Trophoblast cell (in vitro differentiated cells and primary cell): ENCODE measurements at regions not wholly inside any gene's neighbourhood (a gene's known extent, or its start where the extent isn't known, plus 50 kb on each side); places are given as distances from the start of the nearest gene placed in this dataset.

Experiments used
- DNase-seq, 2 donors: peaks; one replicate each; pipeline ENCODE4 v3.0.0-alpha.2; 2016
- H2AFZ ChIP-seq: 2 replicates; pipeline ENCODE4 v1.6.1; 2013; ENCODE audit warnings: low read length, moderate library complexity, mild to moderate bottlenecking; ENCODE audit not compliant: insufficient read depth, poor library complexity
- H2AK5ac ChIP-seq: 2 replicates; pipeline ENCODE4 v1.6.1; 2013; ENCODE audit warnings: mild to moderate bottlenecking, low read length
- H2BK120ac ChIP-seq: 2 replicates; pipeline ENCODE4 v1.6.1; 2013; ENCODE audit warnings: low read length, mild to moderate bottlenecking, moderate library complexity; ENCODE audit not compliant: insufficient read depth, poor library complexity
- H2BK12ac ChIP-seq: 2 replicates; pipeline ENCODE4 v1.6.1; 2013; ENCODE audit warnings: mild to moderate bottlenecking, low read length, moderate library complexity
- H2BK5ac ChIP-seq: 2 replicates; pipeline ENCODE4 v1.6.1; 2013; ENCODE audit warnings: low read length, low read depth, moderate library complexity, mild to moderate bottlenecking; ENCODE audit not compliant: poor library complexity
- H3K14ac ChIP-seq: 2 replicates; pipeline ENCODE4 v1.6.1; 2013; ENCODE audit warnings: mild to moderate bottlenecking, low read length
- H3K18ac ChIP-seq: 2 replicates; pipeline ENCODE4 v1.6.1; 2013; ENCODE audit warnings: mild to moderate bottlenecking, low read length
- H3K23ac ChIP-seq: 2 replicates; pipeline ENCODE4 v1.6.1; 2013; ENCODE audit warnings: low read length
- H3K27ac ChIP-seq: 2 replicates; pipeline ENCODE4 v1.5.1; 2013; ENCODE audit warnings: low read depth, mild to moderate bottlenecking, inconsistent platforms, low read length, moderate library complexity
- H3K27me3 ChIP-seq: 2 replicates; pipeline ENCODE4 v1.6.1; 2013; ENCODE audit warnings: inconsistent platforms, mild to moderate bottlenecking, low read length, moderate library complexity; ENCODE audit not compliant: insufficient read depth
- H3K36me3 ChIP-seq, 2 experiments: 1 replicate in 1 of 2; 2 replicates in 1 of 2; pipeline ENCODE4 v1.6.1; 2013; ENCODE audit warnings: low read length in 2 of 2, mild to moderate bottlenecking in 2 of 2, moderate library complexity in 1 of 2; ENCODE audit not compliant: insufficient read depth in 2 of 2, control insufficient read depth in 1 of 2
- H3K4ac ChIP-seq: 2 replicates; pipeline ENCODE4 v1.6.1; 2013; ENCODE audit warnings: low read depth, mild to moderate bottlenecking, low read length, moderate library complexity
- H3K4me1 ChIP-seq, 2 experiments: 1 replicate in 1 of 2; 2 replicates in 1 of 2; pipeline ENCODE4 v1.6.1; 2013; ENCODE audit warnings: low read length in 2 of 2, mild to moderate bottlenecking in 2 of 2, moderate library complexity in 1 of 2; ENCODE audit not compliant: insufficient read depth in 2 of 2, control insufficient read depth in 1 of 2
- H3K4me2 ChIP-seq: 2 replicates; pipeline ENCODE4 v1.6.1; 2013; ENCODE audit warnings: inconsistent platforms, mild to moderate bottlenecking, low read length, moderate library complexity
- H3K4me3 ChIP-seq: 2 replicates; pipeline ENCODE4 v1.5.1; 2013; ENCODE audit warnings: mild to moderate bottlenecking, low read depth, low read length, inconsistent platforms
- H3K79me1 ChIP-seq: one replicate; pipeline ENCODE4 v1.6.1; 2013; ENCODE audit warnings: low read length
- H3K79me2 ChIP-seq: 2 replicates; pipeline ENCODE4 v1.6.1; 2013; ENCODE audit warnings: low read length, mild to moderate bottlenecking; ENCODE audit not compliant: control insufficient read depth, insufficient read depth, poor library complexity
- H3K9ac ChIP-seq: 2 replicates; pipeline ENCODE4 v1.6.1; 2013; ENCODE audit warnings: mild to moderate bottlenecking, low read length
- H3K9me3 ChIP-seq: 2 replicates; pipeline ENCODE4 v1.6.1; 2013; ENCODE audit warnings: low read depth, mild to moderate bottlenecking, control low read depth, inconsistent platforms, low read length; ENCODE audit not compliant: insufficient read depth
- H4K12ac ChIP-seq: 2 replicates; pipeline ENCODE4 v1.6.1; 2013; ENCODE audit warnings: low read depth, mild to moderate bottlenecking, low read length, moderate library complexity
- H4K8ac ChIP-seq: 2 replicates; pipeline ENCODE4 v1.6.1; 2013; ENCODE audit warnings: low read depth, mild to moderate bottlenecking, low read length, moderate library complexity
- H4K91ac ChIP-seq: one replicate; pipeline ENCODE4 v1.6.1; 2013; ENCODE audit warnings: low read depth, mild to moderate bottlenecking, low read length, moderate library complexity
- WGBS: extraction: QIAGEN DNeasy Blood & Tissue Kit; methylation state at CpG from one replicate; pipeline ENCODE4 v1.1.7; 2013; ENCODE audit warnings: missing lambda C conversion rate; ENCODE audit not compliant: insufficient read length, insufficient coverage; ENCODE audit errors: extremely low coverage; 5-methylcytosine and 5-hydroxymethylcytosine counted together

- no CpG with 5 or more reads among the region's 4 CpGs for WGBS
- no peak overlapping the region for H3K9ac ChIP-seq
Measured at GRCh38 chr1:109850827-109851226, 59.8 kb upstream of the CSF1 start.

GRCh38 chr1:109850194-109850593, 60.5 kb upstream of the CSF1 start:
- Histone ChIP-seq H2BK12ac (no peak overlapping the region), H3K27ac (no peak overlapping the region), H3K27me3 (no peaks in the 10 kb centered on the region), H3K4me1 (no peaks in the 10 kb centered on the region), H3K9me3 (no peaks in the 10 kb centered on the region), H3K9ac (no peak overlapping the region), H2BK120ac (no peak overlapping the region), H3K23ac (no peak overlapping the region), H3K4me2 (no peak overlapping the region), H3K79me2 (no peaks in the 10 kb centered on the region), H3K4ac (no peak overlapping the region), H3K4me3 (no peak overlapping the region), H3K14ac (no peak overlapping the region), H4K8ac (no peak overlapping the region), H3K79me1 (no peaks in the 10 kb centered on the region), H4K91ac (no peak overlapping the region), H2AFZ (no peak overlapping the region), H4K12ac (no peak overlapping the region), H3K36me3 (no peaks in the 10 kb centered on the region), H3K18ac (no peak overlapping the region), H2AK5ac (no peak overlapping the region), H2BK5ac (no peak overlapping the region)
- no CpG with 5 or more reads among the region's 4 CpGs for WGBS
- no peak for DNase-seq

More at GRCh38 chr1:109850827-109851226, 59.8 kb upstream of the CSF1 start:
- H3K9me3 ChIP-seq, result no peaks in the 10 kb centered on the region
- H3K27ac ChIP-seq, result no peak overlapping the region
- H3K23ac ChIP-seq, result no peak overlapping the region
- no peak overlapping the region for H3K4me3 ChIP-seq
- H4K91ac ChIP-seq, result no peak overlapping the region
- H3K18ac ChIP-seq, result no peak overlapping the region
- no peaks in the 10 kb centered on the region for H3K79me1 ChIP-seq
- no peaks in the 10 kb centered on the region for H3K79me2 ChIP-seq
- no peak for DNase-seq
- H3K14ac ChIP-seq, result no peak overlapping the region
- H2BK5ac ChIP-seq, result no peak overlapping the region
- no peak overlapping the region for H2AK5ac ChIP-seq
- no peaks in the 10 kb centered on the region for H3K27me3 ChIP-seq
- H3K36me3 ChIP-seq, result no peaks in the 10 kb centered on the region
- H2BK12ac ChIP-seq, result no peak overlapping the region
- no peak overlapping the region for H2BK120ac ChIP-seq
- H3K4ac ChIP-seq, result no peak overlapping the region
- no peak overlapping the region for H4K12ac ChIP-seq
- no peak overlapping the region for H4K8ac ChIP-seq
- no peaks in the 10 kb centered on the region for H3K4me1 ChIP-seq
- no peak overlapping the region for H2AFZ ChIP-seq
- H3K4me2 ChIP-seq, result no peak overlapping the region

- Histone ChIP-seq H3K9me3 (peaks cover 1% of the 10 kb centered on the region), H3K4ac (no peak overlapping the region), H3K27me3 (no peaks in the 10 kb centered on the region), H3K79me2 (no peaks in the 10 kb centered on the region), H4K12ac (no peak overlapping the region), H3K4me3 (no peak overlapping the region), H3K79me1 (no peaks in the 10 kb centered on the region), H2BK120ac (no peak overlapping the region), H4K91ac (no peak overlapping the region), H4K8ac (no peak overlapping the region), H2AK5ac (no peak overlapping the region), H2BK12ac (no peak overlapping the region), H3K27ac (no peak overlapping the region), H3K18ac (no peak overlapping the region), H3K36me3 (no peaks in the 10 kb centered on the region), H3K9ac (no peak overlapping the region), H3K4me1 (no peaks in the 10 kb centered on the region), H3K14ac (no peak overlapping the region), H3K23ac (no peak overlapping the region), H2BK5ac (no peak overlapping the region), H3K4me2 (no peak overlapping the region), H2AFZ (no peak overlapping the region)
- no CpG with 5 or more reads among the region's 6 CpGs for WGBS
- DNase-seq, result no peak
Measured at GRCh38 chr1:109849655-109850054, 61.0 kb upstream of the CSF1 start.

GRCh38 chr1:109847251-109847650, 63.4 kb upstream of the CSF1 start:
- Histone ChIP-seq H2BK12ac (no peak overlapping the region), H3K79me1 (no peaks in the 10 kb centered on the region), H4K12ac (no peak overlapping the region), H3K23ac (no peak overlapping the region), H2BK120ac (no peak overlapping the region), H3K36me3 (no peaks in the 10 kb centered on the region), H3K4ac (no peak overlapping the region), H3K18ac (no peak overlapping the region), H3K4me3 (no peak overlapping the region), H4K91ac (no peak overlapping the region), H3K79me2 (no peaks in the 10 kb centered on the region), H4K8ac (no peak overlapping the region), H3K27me3 (no peaks in the 10 kb centered on the region), H2AFZ (no peak overlapping the region), H2AK5ac (no peak overlapping the region), H3K9ac (no peak overlapping the region), H3K9me3 (peaks cover 2% of the 10 kb centered on the region), H2BK5ac (no peak overlapping the region), H3K27ac (no peak overlapping the region), H3K4me1 (no peaks in the 10 kb centered on the region), H3K4me2 (no peak overlapping the region), H3K14ac (no peak overlapping the region)
- WGBS, result no CpG with 5 or more reads among the region's 7 CpGs
- no peak for DNase-seq
